H1 (cell line): ENCODE measurements at regions not wholly inside any gene's neighbourhood (a gene's known extent, or its start where the extent isn't known, plus 50 kb on each side); places are given as distances from the start of the nearest gene placed in this dataset.

Experiments used
- EZH2 ChIP-seq: fragments of 200-600 bp; sonication (generic); IDR thresholded peaks from 2 replicates; pipeline ENCODE4 v1.7.1; 2012; ENCODE audit warnings: low read depth, mild to moderate bottlenecking, moderate library complexity, low read length, inconsistent platforms; ENCODE audit not compliant: severe bottlenecking
- JUND ChIP-seq: IDR thresholded peaks from 2 replicates; pipeline ENCODE4 v1.6.1; 2011; ENCODE audit warnings: mild to moderate bottlenecking, improper control_type of control experiment, low read length
- TF ChIP-seq, protein P1 (sequence below): IDR thresholded peaks from 2 replicates; pipeline ENCODE4 v1.6.1; 2011; ENCODE audit warnings: low read length, improper control_type of control experiment
- TF ChIP-seq, protein P2 (sequence below), 3 experiments: IDR thresholded peaks; 1 replicate in 2 of 3; 2 replicates in 1 of 3; pipeline versions ENCODE4 v1.5.1 to v1.6.1; 2011; ENCODE audit warnings: low read length in 3 of 3, mild to moderate bottlenecking in 3 of 3, inconsistent platforms in 2 of 3, low read depth in 1 of 3, moderate library complexity in 1 of 3; ENCODE audit not compliant: insufficient read depth in 1 of 3; ENCODE audit errors: control extremely low read depth in 1 of 3

DNA sequence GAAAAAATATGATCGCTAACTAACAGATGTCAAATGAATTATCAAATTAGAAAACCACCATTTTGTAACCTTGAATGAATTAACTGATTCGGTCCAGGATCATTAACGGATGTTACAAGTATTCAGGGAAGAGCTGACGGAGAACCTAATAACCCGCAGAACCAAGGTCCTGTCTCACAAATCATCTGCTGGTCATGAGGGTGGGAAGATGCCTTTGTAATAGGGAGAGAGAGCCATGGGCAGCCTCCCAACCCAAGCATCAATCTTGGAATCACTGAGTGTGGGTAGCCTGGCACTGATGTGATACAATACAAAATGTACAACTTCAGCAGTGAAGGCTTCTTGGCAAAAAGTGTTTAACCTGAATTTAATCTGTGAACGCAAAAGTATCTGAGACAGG, 89.6 kb upstream of the CLDN14 start:
- TF ChIP-seq EZH2 (no peak), JUND (no peak)
- TF ChIP-seq, protein P1, sequence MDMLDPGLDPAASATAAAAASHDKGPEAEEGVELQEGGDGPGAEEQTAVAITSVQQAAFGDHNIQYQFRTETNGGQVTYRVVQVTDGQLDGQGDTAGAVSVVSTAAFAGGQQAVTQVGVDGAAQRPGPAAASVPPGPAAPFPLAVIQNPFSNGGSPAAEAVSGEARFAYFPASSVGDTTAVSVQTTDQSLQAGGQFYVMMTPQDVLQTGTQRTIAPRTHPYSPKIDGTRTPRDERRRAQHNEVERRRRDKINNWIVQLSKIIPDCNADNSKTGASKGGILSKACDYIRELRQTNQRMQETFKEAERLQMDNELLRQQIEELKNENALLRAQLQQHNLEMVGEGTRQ = no peak
- TF ChIP-seq, protein P2, sequence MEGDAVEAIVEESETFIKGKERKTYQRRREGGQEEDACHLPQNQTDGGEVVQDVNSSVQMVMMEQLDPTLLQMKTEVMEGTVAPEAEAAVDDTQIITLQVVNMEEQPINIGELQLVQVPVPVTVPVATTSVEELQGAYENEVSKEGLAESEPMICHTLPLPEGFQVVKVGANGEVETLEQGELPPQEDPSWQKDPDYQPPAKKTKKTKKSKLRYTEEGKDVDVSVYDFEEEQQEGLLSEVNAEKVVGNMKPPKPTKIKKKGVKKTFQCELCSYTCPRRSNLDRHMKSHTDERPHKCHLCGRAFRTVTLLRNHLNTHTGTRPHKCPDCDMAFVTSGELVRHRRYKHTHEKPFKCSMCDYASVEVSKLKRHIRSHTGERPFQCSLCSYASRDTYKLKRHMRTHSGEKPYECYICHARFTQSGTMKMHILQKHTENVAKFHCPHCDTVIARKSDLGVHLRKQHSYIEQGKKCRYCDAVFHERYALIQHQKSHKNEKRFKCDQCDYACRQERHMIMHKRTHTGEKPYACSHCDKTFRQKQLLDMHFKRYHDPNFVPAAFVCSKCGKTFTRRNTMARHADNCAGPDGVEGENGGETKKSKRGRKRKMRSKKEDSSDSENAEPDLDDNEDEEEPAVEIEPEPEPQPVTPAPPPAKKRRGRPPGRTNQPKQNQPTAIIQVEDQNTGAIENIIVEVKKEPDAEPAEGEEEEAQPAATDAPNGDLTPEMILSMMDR (IDR thresholded peaks at IDR 0.05; ENCODE audit: control extremely low read depth in 1 of 3, insufficient read depth in 1 of 3, low read depth in 1 of 3, low read length in 3 of 3) = no peak
